GM19035 (cell line): ENCODE measurements at regions not wholly inside any gene's neighbourhood (a gene's known extent, or its start where the extent isn't known, plus 50 kb on each side); places are given as distances from the start of the nearest gene placed in this dataset.
"Not testable (repeated sequence)": the region's sequence is repeated elsewhere in the genome, so short reads cannot be mapped to it uniquely, and the experiment has no call there.

ENCODE experiments used
- ATAC-seq: cut with Tn5 transposase; IDR thresholded peaks from one replicate; pipeline ENCODE4 v1.9.1; 2021; ENCODE audit not compliant: unreplicated experiment

DNA sequence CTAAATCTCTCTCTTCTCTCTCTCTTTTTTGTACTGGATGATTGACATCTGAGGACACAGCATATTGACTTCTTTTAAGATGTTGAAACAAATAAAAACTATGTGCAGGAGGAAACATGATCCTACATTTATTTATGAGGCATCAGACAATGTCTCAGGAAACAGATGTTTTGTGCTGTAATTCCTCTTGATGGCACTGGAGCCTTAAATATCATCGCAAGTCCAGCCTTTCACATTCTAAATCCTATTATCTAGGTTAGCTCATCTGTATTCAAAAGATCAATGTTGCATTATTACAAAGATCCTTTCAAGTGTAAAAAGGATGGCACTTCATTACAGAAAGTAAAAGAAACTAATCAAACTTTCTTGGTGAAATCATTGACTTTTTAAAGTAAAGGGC is 63.9 kb downstream of the MAT2B start:
- no peak for ATAC-seq

DNA sequence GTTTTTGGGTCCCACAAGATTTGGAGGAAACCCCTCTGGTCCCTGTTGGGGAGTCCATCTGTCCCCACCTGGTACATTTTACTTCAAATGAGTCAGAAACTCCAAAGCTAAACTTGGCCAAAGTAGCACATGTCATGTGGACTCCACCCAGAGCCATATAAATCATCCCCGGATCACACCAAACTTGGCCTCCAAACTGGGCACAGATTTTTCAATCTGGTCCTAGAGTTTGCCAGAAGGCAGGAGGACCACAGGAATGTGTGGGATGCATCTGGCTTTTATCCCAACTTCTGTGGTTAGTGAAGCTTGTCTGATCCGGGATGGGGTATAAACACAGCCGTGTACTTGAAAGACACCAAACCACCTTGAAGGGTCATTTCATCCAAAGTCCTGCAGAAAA is 66.3 kb downstream of the MAT2B start:
- no peak for ATAC-seq

DNA sequence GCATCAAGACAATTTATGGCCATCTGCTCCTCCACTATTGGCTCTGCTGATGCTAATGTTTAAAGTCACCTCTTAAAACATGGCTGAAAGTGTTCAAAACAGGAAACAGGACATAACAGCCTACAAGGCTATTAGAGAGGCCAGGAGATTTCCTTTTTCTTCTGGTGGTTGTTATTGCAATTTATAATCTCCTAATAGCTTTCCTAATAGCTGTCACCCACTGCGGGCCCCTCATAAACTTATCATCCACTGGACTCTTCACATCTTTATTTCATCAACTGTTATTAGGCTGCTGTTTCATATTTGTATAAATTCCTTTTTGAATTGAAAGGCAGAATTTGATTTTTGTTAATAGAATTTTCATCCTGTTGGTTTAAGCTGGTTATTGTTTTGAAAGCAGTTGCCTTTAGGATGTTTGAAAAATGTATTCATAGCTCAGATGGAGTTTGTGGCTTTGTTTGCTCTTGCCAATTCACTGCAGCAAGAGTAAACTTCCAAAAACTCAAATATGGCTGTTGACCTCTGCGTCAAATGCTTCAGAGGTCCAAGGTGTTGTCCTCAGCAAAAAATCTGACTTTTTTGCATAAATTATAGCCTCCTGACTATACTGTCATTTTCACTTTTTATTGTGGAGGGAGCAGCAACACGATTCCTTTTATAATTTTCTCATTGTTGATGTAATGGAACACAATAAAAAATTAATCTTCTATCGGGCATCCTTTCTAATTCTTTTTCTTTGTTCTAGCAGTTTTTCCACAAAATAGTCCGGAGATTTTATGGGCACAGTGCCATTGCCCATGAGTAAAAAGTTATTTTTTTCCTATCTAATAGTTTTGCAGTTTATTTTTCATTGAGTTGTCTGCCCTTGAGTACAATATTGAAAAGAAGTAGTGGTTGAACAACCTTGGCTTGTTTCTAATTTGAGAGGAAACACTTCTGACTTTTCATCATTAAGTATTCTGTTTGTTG is 69.3 kb downstream of the MAT2B start:
- no peak for ATAC-seq

DNA sequence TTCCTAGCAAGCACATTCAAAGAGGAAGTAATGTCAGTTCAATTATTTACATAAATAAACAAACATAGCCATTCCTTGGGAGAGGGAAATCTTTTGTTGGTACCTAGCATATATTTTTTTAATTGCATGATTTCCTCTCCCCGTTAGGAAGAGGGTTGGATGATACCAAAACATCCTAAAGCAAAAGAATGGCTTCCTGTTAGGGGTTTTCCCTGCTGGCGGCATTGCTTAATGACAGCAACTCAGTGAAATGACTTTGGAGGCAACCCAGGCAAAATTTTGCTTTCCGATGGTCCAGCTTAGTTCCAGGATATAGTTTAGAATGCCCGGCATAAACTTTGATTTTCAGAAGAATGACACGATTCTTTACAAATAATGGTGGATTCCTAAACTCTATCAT is 73.2 kb downstream of the MAT2B start:
- no peak for ATAC-seq

DNA sequence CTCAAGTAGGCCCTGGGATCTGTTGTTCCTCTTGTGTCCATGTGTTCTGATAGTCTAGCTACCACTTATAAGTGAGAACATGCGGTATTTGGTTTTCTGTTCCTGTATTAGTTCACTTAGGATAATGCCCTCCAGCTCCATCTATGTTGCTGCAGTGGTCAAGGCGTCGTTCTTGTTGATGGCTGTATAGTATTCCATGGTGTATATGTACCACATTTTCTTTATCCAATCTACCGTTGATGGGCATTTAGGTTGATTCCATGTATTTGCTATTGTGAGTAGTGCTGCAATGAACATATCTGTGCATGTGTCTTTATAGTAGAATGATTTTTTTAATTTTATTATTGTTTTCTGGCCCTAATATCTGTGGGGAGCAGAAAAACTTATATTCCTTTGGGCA is 74.3 kb downstream of the MAT2B start:
- no peak for ATAC-seq

DNA sequence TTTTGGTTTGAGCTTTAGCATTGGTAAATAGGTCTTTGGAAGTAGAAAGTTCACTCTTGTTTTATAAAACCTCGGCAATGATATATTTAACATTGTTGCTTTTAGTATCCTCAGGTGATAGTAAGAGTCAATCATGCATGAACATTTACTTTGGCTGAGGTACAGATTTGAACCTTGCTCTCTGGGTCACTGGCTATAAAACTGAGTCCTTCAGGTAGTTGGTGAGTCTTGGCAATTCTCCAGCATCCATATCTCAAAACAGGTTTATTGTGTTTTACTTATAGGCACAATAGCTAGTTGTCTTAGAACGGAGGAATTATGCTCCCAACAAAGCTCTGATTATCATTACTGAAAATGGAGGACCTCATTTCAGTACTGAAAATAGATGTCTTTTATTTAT is 75.1 kb downstream of the MAT2B start:
- ATAC-seq = no peak

DNA sequence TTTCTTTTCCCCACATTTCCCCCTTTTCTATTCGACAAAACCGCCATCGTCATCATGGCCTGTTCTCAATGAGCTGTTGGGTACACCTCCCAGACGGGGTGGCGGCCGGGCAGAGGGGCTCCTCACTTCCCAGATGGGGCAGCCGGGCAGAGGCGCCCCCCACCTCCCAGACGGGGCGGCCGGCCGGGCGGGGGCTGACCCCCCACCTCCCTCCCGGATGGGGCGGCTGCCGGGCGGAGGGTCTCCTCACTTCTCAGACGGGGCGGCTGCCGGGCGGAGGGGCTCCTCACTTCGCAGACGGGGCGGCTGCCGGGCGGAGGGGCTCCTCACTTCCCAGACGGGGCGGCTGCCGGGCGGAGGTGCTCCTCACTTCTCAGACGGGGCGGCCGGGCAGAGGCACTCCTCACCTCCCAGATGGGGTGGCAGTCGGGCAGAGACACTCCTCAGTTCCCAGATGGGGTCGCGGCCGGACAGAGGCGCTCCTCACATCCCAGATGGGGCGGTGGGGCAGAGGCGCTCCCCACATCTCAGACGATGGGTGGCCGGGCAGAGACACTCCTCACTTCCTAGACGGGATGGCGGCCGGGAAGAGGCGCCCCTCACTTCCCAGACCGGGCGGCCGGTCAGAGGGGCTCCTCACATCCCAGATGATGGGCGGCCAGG is 78.2 kb downstream of the MAT2B start:
- not testable (repeated sequence) for ATAC-seq

DNA sequence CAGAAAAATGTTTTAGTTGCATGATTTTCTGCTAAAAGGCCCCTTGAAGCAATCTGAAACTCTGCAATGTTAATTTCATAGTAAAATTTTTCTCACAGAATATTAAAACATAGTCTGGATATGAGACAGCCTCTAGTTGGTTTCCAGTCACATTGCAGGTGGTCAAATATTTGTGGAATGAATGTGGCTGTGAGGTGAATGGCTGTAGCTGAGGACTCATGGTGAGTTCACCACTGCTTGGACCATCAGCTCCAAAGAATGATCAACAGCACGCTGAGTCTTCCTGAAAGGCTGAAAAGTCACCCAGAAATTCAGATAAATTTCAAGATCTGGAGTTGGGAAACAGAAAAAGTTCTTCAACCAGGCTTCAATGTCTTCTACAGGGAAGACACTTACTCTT is 79.8 kb downstream of the MAT2B start:
- no peak for ATAC-seq

DNA sequence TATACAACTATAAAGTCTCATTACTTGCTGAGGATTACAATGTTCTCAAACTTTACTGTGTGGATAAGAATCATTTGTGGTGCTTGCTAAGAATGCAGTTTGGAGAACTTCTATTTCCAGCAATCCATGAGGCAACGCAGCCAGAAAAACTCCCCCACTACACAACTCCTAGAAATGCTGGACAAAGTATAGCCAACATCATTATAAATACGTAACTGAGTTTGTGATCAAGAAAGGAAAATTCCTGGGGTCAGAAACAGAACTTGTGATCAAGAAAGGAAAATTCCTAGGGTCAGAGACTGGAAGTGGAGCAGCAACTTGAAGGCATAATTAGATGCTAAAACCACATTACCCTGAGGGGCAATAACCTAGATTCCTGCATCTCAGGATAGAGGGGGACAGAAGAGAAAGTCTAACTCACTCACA is 81.1 kb downstream of the MAT2B start:
- no peak for ATAC-seq

DNA sequence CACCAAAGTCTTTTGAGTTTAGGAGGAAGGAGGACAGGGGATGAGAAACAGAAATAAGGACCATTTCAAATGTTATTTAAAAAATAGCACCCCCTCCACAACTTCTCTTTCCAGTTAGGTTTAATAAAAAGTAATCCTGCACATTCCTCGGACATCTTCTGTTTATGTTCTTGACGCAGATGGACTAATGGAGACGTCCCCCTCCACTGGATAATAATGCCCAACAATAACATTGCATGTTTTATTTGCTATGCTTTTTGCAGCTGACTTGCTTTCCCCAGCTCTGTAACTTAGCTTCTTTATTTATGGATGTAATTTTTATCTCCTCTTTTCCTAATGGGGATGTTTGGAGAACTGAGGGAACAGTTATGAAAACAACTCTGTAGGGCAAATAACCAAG is 89.5 kb downstream of the MAT2B start:
- no peak for ATAC-seq

DNA sequence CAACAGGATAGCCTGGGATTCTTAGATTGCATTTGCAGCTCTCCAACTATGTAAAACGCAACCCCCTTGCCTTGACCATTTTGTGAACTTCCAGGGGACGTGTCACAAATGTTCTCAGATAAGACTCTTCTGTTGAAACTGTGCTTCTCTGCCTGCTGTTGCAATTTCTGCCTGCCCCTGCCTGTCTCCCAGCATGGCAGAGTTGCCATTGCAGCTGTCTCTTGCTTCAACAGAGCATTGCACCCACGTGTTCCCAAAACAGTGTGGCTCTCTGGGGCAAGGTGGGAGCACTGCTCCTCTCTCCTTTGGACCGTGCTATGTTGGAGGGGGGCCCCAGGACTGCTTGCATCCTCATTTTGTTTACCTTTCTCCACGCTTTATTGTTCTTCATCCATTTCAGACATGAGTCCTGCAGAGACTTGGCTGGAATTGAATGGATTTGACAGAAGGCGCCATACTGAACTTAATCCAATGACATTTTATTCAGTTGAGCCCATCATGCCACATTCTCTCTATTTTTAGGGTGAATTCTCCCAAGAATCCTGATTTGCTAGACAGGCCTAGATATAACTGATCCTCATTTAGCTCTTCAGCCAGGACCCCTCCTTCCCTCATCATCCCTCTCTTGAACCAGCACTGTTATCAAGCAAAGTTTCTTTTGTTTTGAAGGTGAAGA is 90.7 kb downstream of the MAT2B start:
- ATAC-seq = no peak

DNA sequence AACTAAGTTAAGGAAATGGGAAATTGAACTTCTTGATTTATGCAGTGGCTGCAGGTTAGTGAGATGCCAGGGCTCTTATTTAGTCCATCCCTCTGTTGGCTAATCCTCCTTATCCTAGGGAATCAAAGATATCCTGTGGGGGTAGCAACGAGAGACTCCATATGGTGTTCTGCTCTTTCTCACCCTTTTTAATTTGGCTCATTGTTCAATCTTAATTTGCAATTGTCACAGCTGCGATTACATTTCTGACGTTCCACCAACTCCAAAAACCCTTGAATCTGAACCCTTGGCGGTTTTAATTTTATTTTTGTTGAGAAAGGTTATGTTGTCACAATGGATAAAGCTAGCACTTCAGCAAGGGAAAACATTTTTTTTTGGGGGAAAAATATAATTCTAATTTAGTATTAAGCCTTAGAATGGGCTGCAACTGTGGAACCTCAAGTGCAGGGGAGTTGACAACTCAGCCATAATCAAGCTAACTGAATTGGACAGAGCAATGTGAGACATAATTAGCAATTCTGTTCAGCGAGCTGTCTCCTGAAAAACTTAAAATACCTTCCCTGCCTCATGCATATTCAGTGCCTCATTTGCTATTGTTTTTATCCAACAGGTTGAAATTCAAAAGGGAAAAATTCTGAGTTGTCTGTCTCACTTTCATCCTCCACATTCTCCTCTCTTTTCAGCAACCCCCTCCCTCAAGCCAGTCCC is 91.3 kb downstream of the MAT2B start:
- ATAC-seq = no peak

DNA sequence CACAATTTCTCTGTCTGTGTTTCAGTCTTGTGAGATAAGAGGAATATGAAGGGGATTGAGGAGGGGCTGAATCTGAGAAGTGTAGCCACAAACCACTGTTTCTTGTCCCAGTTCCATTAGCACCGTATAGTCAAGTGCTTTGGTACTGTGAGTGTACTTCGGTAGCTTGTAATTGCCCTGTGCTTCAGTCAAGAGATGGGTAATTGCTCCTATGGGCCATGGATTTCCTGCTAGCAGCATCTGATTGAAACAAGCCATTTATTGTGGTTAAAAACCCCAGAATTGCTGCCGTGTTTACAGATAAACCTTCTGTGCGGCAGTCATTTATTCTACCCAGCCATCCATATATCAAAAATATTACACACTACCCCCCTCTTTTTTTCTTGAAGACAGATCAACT is 98.6 kb downstream of the MAT2B start:
- no peak for ATAC-seq

DNA sequence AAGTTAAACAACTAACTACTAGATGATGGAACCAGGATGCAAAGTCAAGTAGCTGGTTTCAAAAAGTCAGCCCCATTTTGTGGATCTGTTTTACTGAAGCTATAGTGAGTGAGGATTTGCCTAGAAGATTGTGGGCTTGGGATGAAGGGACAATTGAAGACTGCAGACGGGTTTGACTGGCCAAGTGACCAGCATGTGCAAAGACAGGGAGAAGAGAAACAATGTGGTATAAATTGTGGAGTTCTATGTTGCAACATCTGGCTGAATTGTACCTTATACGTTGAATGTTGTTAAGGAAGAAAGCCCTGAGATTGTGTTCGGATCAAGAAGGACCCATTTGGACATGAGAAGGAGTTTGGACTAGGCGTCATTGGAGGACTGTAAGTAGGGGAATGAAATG is 101.8 kb downstream of the MAT2B start:
- no peak for ATAC-seq

DNA sequence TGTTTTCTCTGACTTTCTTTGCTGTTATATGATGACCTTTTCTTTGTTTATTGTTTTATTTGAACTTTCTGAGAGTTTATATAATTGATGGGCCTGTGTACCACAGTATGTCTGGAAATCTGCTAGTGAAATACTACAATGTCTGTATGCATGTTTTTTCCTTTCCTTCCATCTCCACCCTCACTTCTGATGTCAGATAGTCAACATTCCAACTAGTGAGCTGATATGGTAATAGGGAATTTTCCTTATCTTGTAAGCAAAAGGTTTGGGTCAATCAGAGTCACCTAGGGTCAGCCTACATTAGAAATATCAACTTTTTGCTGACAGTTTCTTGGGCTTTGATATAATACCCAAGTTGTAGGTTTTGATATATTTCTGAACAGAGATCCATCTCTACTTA is 103.2 kb downstream of the MAT2B start:
- ATAC-seq = no peak

DNA sequence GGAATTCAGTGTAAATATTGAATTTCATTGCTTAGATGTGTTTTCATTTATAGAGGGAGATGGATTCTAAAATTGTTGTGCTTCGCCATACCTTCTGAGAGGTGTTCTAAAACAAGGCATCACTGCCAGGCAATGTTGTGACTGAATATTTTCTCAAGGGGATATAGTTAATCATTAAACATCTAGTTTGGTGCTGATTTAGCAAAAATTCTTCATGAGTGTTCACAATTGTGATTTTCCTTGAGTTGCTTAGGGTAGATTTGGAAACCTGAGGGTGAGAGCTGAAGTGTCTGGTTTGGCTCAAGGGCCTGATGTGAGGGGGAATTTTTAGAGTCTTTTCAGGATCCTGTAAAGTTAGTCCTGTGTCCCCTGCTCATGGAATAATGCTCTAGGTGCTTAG is 104.5 kb downstream of the MAT2B start:
- ATAC-seq = no peak

DNA sequence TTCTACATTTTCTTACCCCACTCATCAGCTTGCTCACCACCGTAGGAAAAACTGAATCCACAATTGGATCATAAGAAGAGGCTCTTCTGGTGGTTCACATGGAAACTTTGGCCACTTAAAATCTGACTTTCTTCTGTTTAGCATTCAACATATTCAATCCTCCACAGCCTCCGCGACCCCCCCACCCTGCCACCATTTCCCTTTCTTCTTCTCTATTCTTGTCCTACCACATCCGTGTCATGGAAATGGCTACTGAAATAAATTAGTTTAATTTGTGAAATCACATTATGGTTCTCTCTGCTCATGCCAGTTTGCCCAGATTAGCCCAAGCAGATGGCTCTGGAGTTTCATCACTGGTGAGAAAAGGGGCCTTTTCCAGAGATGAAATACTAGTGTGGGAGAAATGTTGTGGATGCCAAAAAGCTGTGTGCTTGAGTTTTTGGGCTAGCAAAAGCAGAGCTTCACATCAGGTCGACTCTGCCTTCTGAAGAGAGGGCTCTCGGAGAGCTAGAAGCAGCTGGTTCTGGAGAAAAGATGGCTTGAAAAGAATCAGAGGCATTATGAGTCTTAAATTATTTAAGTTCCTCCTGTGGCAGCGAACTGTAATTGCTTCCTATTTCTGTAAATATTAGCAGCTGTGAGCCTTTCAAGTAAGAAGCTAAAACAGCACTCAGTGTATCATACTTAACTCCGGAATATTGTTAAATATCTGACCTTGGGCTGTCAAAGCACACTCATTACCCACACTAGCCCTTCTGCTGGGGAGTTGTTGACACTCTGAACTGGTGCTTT is 107.1 kb downstream of the MAT2B start:
- no peak for ATAC-seq

DNA sequence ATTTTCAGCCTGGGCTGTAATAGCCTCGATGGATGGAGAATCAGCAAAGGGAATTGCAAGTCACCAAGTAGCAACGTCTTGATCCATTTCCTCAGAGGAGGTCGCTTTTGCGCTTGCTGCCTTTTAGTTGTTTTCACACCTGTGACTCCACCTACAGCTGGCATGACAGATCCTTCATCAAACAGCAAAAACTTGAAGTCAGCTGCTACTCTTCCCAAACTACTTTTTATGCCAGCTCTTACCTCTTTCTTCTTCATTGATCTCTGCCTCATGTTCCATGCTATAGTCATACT is 107.7 kb downstream of the MAT2B start:
- no peak for ATAC-seq

DNA sequence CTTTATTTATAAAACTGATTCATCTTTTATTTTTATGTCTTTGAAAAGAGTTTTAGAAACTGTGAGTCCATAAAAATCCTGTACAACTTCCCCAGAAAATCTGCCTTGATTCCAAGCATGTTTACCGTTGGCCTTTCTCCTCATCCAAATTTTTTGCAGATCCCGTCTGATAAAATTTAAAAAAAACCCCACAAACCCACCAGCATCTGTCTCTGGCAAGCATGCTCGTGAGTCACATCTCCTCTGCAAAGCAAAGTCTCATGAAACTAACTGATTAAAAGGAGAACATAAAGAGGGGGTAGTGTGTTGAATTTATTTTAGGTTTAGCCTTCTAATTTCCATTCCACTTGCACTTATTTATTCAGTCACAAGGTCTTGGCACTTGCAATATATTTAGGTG is 109.4 kb downstream of the MAT2B start:
- ATAC-seq = no peak

DNA sequence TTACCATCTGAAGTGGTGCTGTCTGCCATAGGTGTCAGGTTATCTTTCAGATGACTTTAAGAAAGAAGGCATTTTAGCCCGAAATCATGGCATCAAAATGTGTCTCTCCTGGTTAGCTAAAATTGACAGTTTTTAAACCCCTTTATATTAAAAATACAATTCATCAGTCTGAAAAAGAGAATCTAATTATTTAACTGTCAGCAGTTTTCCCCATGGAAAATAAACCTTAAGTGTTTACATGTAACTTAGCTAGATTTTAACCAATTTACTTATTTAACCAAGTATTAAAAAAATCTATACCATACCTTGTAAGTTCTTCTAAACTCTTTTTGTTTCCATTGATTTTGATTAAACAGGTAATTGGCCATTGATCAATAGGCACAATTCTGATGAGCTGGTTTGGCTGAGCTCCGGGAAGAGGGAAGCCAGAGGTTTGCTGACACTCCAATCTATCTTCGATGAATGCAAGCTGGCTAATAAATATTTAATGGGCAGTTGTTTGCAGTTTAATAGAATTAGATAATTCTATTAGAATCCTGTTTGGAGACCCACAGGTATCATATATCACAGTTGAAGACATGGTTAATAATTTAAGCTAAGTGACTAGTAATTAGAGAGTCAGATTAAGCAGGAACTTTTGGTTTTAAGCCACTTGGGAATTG is 114.0 kb downstream of the MAT2B start:
- ATAC-seq = no peak
